K562 (cell line): ENCODE measurements at regions not wholly inside any gene's neighbourhood (a gene's known extent, or its start where the extent isn't known, plus 50 kb on each side); places are given as distances from the start of the nearest gene placed in this dataset.

ENCODE experiments used
- RREB1 ChIP-seq: fragments of 250-450 bp; sonication (Bioruptor Pico); IDR thresholded peaks from 2 replicates; pipeline ENCODE4 v1.4.0; 2020
- ZBTB7A ChIP-seq: IDR thresholded peaks from 2 replicates; pipeline ENCODE4 v1.6.1; 2011; ENCODE audit warnings: low read depth, mild to moderate bottlenecking, low read length, moderate library complexity, borderline replicate concordance; ENCODE audit not compliant: control insufficient read depth
- ZMIZ1 ChIP-seq, 2 experiments: fragments of 150-350 bp in 1 of 2; IDR thresholded peaks; 2 replicates each; pipeline ENCODE4 v1.6.1; 2012 to 2016; ENCODE audit warnings: low read depth in 2 of 2, low read length in 2 of 2, mild to moderate bottlenecking in 1 of 2, moderate library complexity in 1 of 2
- ZNF778 ChIP-seq: fragments of 450-650 bp; formaldehyde crosslinking; IDR thresholded peaks from 2 replicates; pipeline ENCODE4 v1.4.0; 2020; ENCODE audit warnings: mild to moderate bottlenecking, moderate library complexity
- TF ChIP-seq, protein P1 (sequence below): IDR thresholded peaks from 3 replicates; pipeline ENCODE4 v1.6.1; 2011; ENCODE audit warnings: borderline replicate concordance, mild to moderate bottlenecking; ENCODE audit not compliant: insufficient read length, insufficient read depth

- TF ChIP-seq RREB1 (no peak), ZBTB7A (no peak), ZMIZ1 (IDR thresholded peaks at IDR 0.05; ENCODE audit: low read depth in 2 of 2, low read length in 2 of 2) (no peak), ZNF778 (CRISPR knock-in tag) (no peak)
- TF ChIP-seq, protein P1, sequence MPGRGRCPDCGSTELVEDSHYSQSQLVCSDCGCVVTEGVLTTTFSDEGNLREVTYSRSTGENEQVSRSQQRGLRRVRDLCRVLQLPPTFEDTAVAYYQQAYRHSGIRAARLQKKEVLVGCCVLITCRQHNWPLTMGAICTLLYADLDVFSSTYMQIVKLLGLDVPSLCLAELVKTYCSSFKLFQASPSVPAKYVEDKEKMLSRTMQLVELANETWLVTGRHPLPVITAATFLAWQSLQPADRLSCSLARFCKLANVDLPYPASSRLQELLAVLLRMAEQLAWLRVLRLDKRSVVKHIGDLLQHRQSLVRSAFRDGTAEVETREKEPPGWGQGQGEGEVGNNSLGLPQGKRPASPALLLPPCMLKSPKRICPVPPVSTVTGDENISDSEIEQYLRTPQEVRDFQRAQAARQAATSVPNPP, result no peak
Observed at GRCh38 chr22:41034706-41035105, 57.7 kb upstream of the EP300 start (continued).
